Activated T-cell treated with anti-CD3 and anti-CD28 coated beads, Interleukin-2, amount 50 U/mL, for 24 hours (primary cell): ENCODE measurements at regions not wholly inside any gene's neighbourhood (a gene's known extent, or its start where the extent isn't known, plus 50 kb on each side); places are given as distances from the start of the nearest gene placed in this dataset.
"Not testable (repeated sequence)": the region's sequence is repeated elsewhere in the genome, so short reads cannot be mapped to it uniquely, and the experiment has no call there.

Experiments used
- DNase-seq: peaks from one replicate; pipeline ENCODE4 v3.0.0-alpha.2; 2020
- H3K27ac Mint-ChIP-seq: 2 replicates; pipeline ENCODE4 v1.8.0; 2020; ENCODE audit warnings: mild to moderate bottlenecking, mixed read lengths
- H3K27me3 Mint-ChIP-seq: 2 replicates; pipeline ENCODE4 v1.8.0; 2020; ENCODE audit warnings: mixed read lengths
- H3K36me3 Mint-ChIP-seq: 2 replicates; pipeline ENCODE4 v1.8.0; 2020; ENCODE audit warnings: low read depth, mixed read lengths
- H3K4me1 Mint-ChIP-seq: 2 replicates; pipeline ENCODE4 v1.8.0; 2020; ENCODE audit warnings: low read depth, mixed read lengths
- H3K4me3 Mint-ChIP-seq: 2 replicates; pipeline ENCODE4 v1.8.0; 2020; ENCODE audit warnings: mild to moderate bottlenecking, moderate library complexity, mixed read lengths
- H3K9me3 Mint-ChIP-seq: 2 replicates; pipeline ENCODE4 v1.8.0; 2020; ENCODE audit warnings: mixed read lengths

- H3K4me1 Mint-ChIP-seq = no peaks in the 10 kb centered on the region
- H3K27ac Mint-ChIP-seq = no peak overlapping the region
- peaks cover 14% of the 10 kb centered on the region for H3K9me3 Mint-ChIP-seq
- H3K4me3 Mint-ChIP-seq = no peak overlapping the region
- H3K27me3 Mint-ChIP-seq = no peaks in the 10 kb centered on the region
- no peak for DNase-seq
- no peaks in the 10 kb centered on the region for H3K36me3 Mint-ChIP-seq
Measured at GRCh38 chr1:238377280-238377919, 486.7 kb upstream of the ZP4 start.

GRCh38 chr1:238370599-238370998, 479.9 kb upstream of the ZP4 start:
- H3K27ac Mint-ChIP-seq = no peak overlapping the region
- H3K36me3 Mint-ChIP-seq = no peaks in the 10 kb centered on the region
- no peaks in the 10 kb centered on the region for H3K4me1 Mint-ChIP-seq
- H3K27me3 Mint-ChIP-seq = no peaks in the 10 kb centered on the region
- no peak overlapping the region for H3K4me3 Mint-ChIP-seq
- DNase-seq = no peak
- H3K9me3 Mint-ChIP-seq = peaks cover 6% of the 10 kb centered on the region

- peaks cover 8% of the 10 kb centered on the region for H3K9me3 Mint-ChIP-seq
- no peak overlapping the region for H3K27ac Mint-ChIP-seq
- no peaks in the 10 kb centered on the region for H3K27me3 Mint-ChIP-seq
- DNase-seq = no peak
- H3K4me1 Mint-ChIP-seq = no peaks in the 10 kb centered on the region
- no peak overlapping the region for H3K4me3 Mint-ChIP-seq
- H3K36me3 Mint-ChIP-seq = no peaks in the 10 kb centered on the region
Measured at GRCh38 chr1:238364214-238364892, 473.6 kb upstream of the ZP4 start.

GRCh38 chr1:238360474-238360873, 469.8 kb upstream of the ZP4 start:
- no peaks in the 10 kb centered on the region for H3K27me3 Mint-ChIP-seq

GRCh38 chr1:238350471-238350870, 459.7 kb upstream of the ZP4 start:
- H3K4me1 Mint-ChIP-seq = no peaks in the 10 kb centered on the region
- DNase-seq = no peak
- no peak overlapping the region for H3K4me3 Mint-ChIP-seq
- H3K9me3 Mint-ChIP-seq = peaks cover 16% of the 10 kb centered on the region
- no peaks in the 10 kb centered on the region for H3K36me3 Mint-ChIP-seq
- no peaks in the 10 kb centered on the region for H3K27me3 Mint-ChIP-seq
- H3K27ac Mint-ChIP-seq = no peak overlapping the region

More at GRCh38 chr1:238360474-238360873, 469.8 kb upstream of the ZP4 start:
- Mint-ChIP-seq H3K9me3 (peaks cover 7% of the 10 kb centered on the region), H3K4me3 (no peak overlapping the region), H3K4me1 (no peaks in the 10 kb centered on the region), H3K36me3 (no peaks in the 10 kb centered on the region), H3K27ac (no peak overlapping the region)
- no peak for DNase-seq

GRCh38 chr1:238346340-238346739, 455.6 kb upstream of the ZP4 start:
- H3K4me1 Mint-ChIP-seq = no peaks in the 10 kb centered on the region
- peaks cover 7% of the 10 kb centered on the region for H3K9me3 Mint-ChIP-seq
- no peak overlapping the region for H3K4me3 Mint-ChIP-seq
- no peaks in the 10 kb centered on the region for H3K27me3 Mint-ChIP-seq
- no peak for DNase-seq
- H3K36me3 Mint-ChIP-seq = no peaks in the 10 kb centered on the region
- no peak overlapping the region for H3K27ac Mint-ChIP-seq

- H3K36me3 Mint-ChIP-seq = no peaks in the 10 kb centered on the region
- peaks cover 5% of the 10 kb centered on the region for H3K9me3 Mint-ChIP-seq
- no peak overlapping the region for H3K4me3 Mint-ChIP-seq
- no peaks in the 10 kb centered on the region for H3K27me3 Mint-ChIP-seq
- DNase-seq = no peak
- H3K4me1 Mint-ChIP-seq = no peaks in the 10 kb centered on the region
- no peak overlapping the region for H3K27ac Mint-ChIP-seq
Measured at GRCh38 chr1:238345837-238346236, 455.1 kb upstream of the ZP4 start.

- Mint-ChIP-seq H3K4me1 (no peaks in the 10 kb centered on the region), H3K27me3 (no peaks in the 10 kb centered on the region), H3K36me3 (no peaks in the 10 kb centered on the region), H3K27ac (no peak overlapping the region), H3K4me3 (no peak overlapping the region), H3K9me3 (peaks cover 5% of the 10 kb centered on the region)
- DNase-seq = no peak
Measured at GRCh38 chr1:238343852-238344251, 453.1 kb upstream of the ZP4 start.

- Mint-ChIP-seq H3K27ac (no peak overlapping the region), H3K36me3 (no peaks in the 10 kb centered on the region), H3K27me3 (no peaks in the 10 kb centered on the region), H3K9me3 (peaks cover 10% of the 10 kb centered on the region), H3K4me1 (no peaks in the 10 kb centered on the region), H3K4me3 (no peak overlapping the region)
- DNase-seq = no peak
Measured at GRCh38 chr1:238341395-238341794, 450.7 kb upstream of the ZP4 start.

- Mint-ChIP-seq H3K27me3 (no peaks in the 10 kb centered on the region), H3K27ac (no peak overlapping the region), H3K4me3 (no peak overlapping the region), H3K9me3 (peaks cover 10% of the 10 kb centered on the region), H3K4me1 (no peaks in the 10 kb centered on the region), H3K36me3 (no peaks in the 10 kb centered on the region)
- DNase-seq = no peak
Measured at GRCh38 chr1:238340989-238341388, 450.3 kb upstream of the ZP4 start.

- DNase-seq = no peak
- H3K4me3 Mint-ChIP-seq = no peak overlapping the region
- no peaks in the 10 kb centered on the region for H3K27me3 Mint-ChIP-seq
- H3K9me3 Mint-ChIP-seq = peaks cover 12% of the 10 kb centered on the region
- no peaks in the 10 kb centered on the region for H3K4me1 Mint-ChIP-seq
- H3K27ac Mint-ChIP-seq = no peak overlapping the region
- no peaks in the 10 kb centered on the region for H3K36me3 Mint-ChIP-seq
Measured at GRCh38 chr1:238336531-238336930, 445.8 kb upstream of the ZP4 start.

- peaks cover 15% of the 10 kb centered on the region for H3K9me3 Mint-ChIP-seq
- no peaks in the 10 kb centered on the region for H3K27me3 Mint-ChIP-seq
- H3K27ac Mint-ChIP-seq = no peak overlapping the region
- H3K36me3 Mint-ChIP-seq = no peaks in the 10 kb centered on the region
- DNase-seq = no peak
- no peaks in the 10 kb centered on the region for H3K4me1 Mint-ChIP-seq
- H3K4me3 Mint-ChIP-seq = no peak overlapping the region
Measured at GRCh38 chr1:238334170-238334569, 443.4 kb upstream of the ZP4 start.

- no peaks in the 10 kb centered on the region for H3K36me3 Mint-ChIP-seq
- H3K27me3 Mint-ChIP-seq = no peaks in the 10 kb centered on the region
- no peak for DNase-seq
- H3K27ac Mint-ChIP-seq = no peak overlapping the region
- no peaks in the 10 kb centered on the region for H3K4me1 Mint-ChIP-seq
- peaks cover 10% of the 10 kb centered on the region for H3K9me3 Mint-ChIP-seq
- H3K4me3 Mint-ChIP-seq = no peak overlapping the region
Measured at GRCh38 chr1:238331557-238331956, 440.8 kb upstream of the ZP4 start.

- Mint-ChIP-seq H3K27ac (no peak overlapping the region), H3K4me1 (no peaks in the 10 kb centered on the region), H3K4me3 (no peak overlapping the region), H3K9me3 (peaks cover 15% of the 10 kb centered on the region), H3K27me3 (no peaks in the 10 kb centered on the region), H3K36me3 (no peaks in the 10 kb centered on the region)
- DNase-seq = no peak
Measured at GRCh38 chr1:238329671-238330070, 438.9 kb upstream of the ZP4 start.

- H3K27me3 Mint-ChIP-seq, H3K4me3 Mint-ChIP-seq, H3K36me3 Mint-ChIP-seq, H3K27ac Mint-ChIP-seq, DNase-seq, H3K4me1 Mint-ChIP-seq: not testable (repeated sequence)
- peaks cover 10% of the 10 kb centered on the region for H3K9me3 Mint-ChIP-seq
Measured at GRCh38 chr1:238327033-238327432, 436.3 kb upstream of the ZP4 start.
